Body of pancreas (tissue), 4 donors: ENCODE measurements at regions not wholly inside any gene's neighbourhood (a gene's known extent, or its start where the extent isn't known, plus 50 kb on each side); places are given as distances from the start of the nearest gene placed in this dataset.

ENCODE experiments used
- ATAC-seq: fragments of 150-250 bp; one replicate; pipeline ENCODE4 v1.9.1; 2016
- DNase-seq, 4 donors: peaks; one replicate each; pipeline ENCODE4 v3.0.0-alpha.2; 2019
- H3K27ac ChIP-seq, 4 donors: fragments of 200-600 bp; sonication (generic); 1 replicate in 3 of 4; 2 replicates in 1 of 4; pipeline versions ENCODE4 v1.5.1 to v1.6.1; 2016 to 2019; ENCODE audit warnings: mild to moderate bottlenecking in 1 of 4, mixed read lengths in 1 of 4, moderate library complexity in 1 of 4
- H3K27me3 ChIP-seq, 2 donors: fragments of 200-600 bp; sonication (generic); one replicate each; pipeline ENCODE4 v1.6.0; 2016; ENCODE audit warnings: mild to moderate bottlenecking in 1 of 2
- H3K36me3 ChIP-seq, 2 donors: fragments of 200-600 bp; sonication (generic); replicated peaks in 1 of 2; 2 replicates each; pipeline ENCODE4 v1.5.1; 2016; ENCODE audit warnings: low read depth in 2 of 2; ENCODE audit not compliant: insufficient read depth in 1 of 2
- H3K4me1 ChIP-seq: fragments of 200-600 bp; sonication (generic); one replicate; pipeline ENCODE4 v1.6.0; 2016
- H3K4me3 ChIP-seq, 2 donors: fragments of 200-600 bp; sonication (generic); 1 replicate in 1 of 2; 2 replicates in 1 of 2; pipeline ENCODE4 v1.5.1; 2016 to 2019
- H3K9me3 ChIP-seq, 3 donors: fragments of 200-600 bp; sonication (generic); 1 replicate in 2 of 3; 2 replicates in 1 of 3; pipeline ENCODE4 v1.5.1; 2016
- POLR2A ChIP-seq, 3 donors: fragments of 450-650 bp; IDR thresholded peaks; one replicate each; pipeline ENCODE4 v1.6.1; 2016; ENCODE audit warnings: antibody characterized with exemption in 3 of 3, mild to moderate bottlenecking in 2 of 3
- WGBS, 2 donors: methylation state at CpG; one replicate each; pipeline ENCODE4 v1.1.5; 2017; 5-methylcytosine and 5-hydroxymethylcytosine counted together
- intact Hi-C: fragments of 100-400 bp; cut with DNase I; formaldehyde crosslinking; loops from one replicate; pipeline ENCODE4 v1.15.1; 2023
- TF ChIP-seq, protein P1 (sequence below), 7 experiments: fragments of 450-650 bp in 4 of 7; fragments of 200-600 bp in 3 of 7; sonication (generic) in 3 of 7; IDR thresholded peaks; one replicate each; pipeline ENCODE4 v1.5.1; 2016 to 2019; ENCODE audit warnings: antibody characterized with exemption in 7 of 7

- no peaks in the 10 kb centered on the region for H3K27me3 ChIP-seq
- peaks cover 6% of the 10 kb centered on the region for H3K4me1 ChIP-seq
- no peaks in the 10 kb centered on the region for H3K36me3 ChIP-seq
- 65 to 68% methylated on average over 8 of the region's 8 CpGs for WGBS, 2 donors
- no peak for ATAC-seq
- no peak for DNase-seq
- no peak overlapping the region for H3K4me3 ChIP-seq
- no peak overlapping the region for H3K27ac ChIP-seq
- no peak for TF ChIP-seq POLR2A (IDR thresholded peaks at IDR 0.05)
- TF ChIP-seq, protein P1, sequence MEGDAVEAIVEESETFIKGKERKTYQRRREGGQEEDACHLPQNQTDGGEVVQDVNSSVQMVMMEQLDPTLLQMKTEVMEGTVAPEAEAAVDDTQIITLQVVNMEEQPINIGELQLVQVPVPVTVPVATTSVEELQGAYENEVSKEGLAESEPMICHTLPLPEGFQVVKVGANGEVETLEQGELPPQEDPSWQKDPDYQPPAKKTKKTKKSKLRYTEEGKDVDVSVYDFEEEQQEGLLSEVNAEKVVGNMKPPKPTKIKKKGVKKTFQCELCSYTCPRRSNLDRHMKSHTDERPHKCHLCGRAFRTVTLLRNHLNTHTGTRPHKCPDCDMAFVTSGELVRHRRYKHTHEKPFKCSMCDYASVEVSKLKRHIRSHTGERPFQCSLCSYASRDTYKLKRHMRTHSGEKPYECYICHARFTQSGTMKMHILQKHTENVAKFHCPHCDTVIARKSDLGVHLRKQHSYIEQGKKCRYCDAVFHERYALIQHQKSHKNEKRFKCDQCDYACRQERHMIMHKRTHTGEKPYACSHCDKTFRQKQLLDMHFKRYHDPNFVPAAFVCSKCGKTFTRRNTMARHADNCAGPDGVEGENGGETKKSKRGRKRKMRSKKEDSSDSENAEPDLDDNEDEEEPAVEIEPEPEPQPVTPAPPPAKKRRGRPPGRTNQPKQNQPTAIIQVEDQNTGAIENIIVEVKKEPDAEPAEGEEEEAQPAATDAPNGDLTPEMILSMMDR (IDR thresholded peaks at IDR 0.05), result no peak
- intact Hi-C loops, result loop anchor here (5.0 kb wide), 1 partner anchor 926 kb away; no protein-coding TSS in a partner anchor
- no peaks in the 10 kb centered on the region for H3K9me3 ChIP-seq
These were observed 94.4 kb upstream of the BACE2 start for GRCh38 chr21:41073558-41073957.

GRCh38 chr21:41074396-41075184, 93.4 kb upstream of the BACE2 start:
- H3K9me3 ChIP-seq, result no peaks in the 10 kb centered on the region
- intact Hi-C loops, result loop anchor here (5.0 kb wide), 1 partner anchor 927 kb away; no protein-coding TSS in a partner anchor

DNA sequence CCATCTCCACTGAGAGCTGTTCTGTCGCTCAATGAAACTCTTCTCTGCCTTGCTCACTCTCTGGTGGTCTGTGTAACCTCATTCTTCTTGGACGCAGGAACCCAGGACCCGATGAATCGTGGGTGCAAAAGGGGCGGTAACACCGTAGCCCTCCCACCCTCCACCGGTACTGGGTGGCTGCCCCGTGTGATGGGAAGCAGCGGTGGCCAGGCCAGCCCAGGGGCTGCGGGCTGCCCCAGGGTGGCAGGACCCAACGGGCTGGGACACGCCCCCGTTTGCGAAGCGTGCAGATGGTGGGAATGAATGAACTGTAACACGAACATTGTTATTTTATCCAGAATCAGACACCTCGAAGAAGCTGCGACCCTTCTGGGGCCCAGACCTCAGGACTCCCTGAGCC, 92.3 kb upstream of the BACE2 start:
- WGBS, 2 donors, result 84 to 90% methylated on average over 17 to 18 of the region's 18 CpGs
- Histone ChIP-seq H3K9me3 (no peaks in the 10 kb centered on the region), H3K27ac (no peak overlapping the region), H3K4me3 (no peak overlapping the region), H3K4me1 (no peaks in the 10 kb centered on the region), H3K27me3 (no peaks in the 10 kb centered on the region), H3K36me3 (no peaks in the 10 kb centered on the region)
- ATAC-seq, result no peak
- DNase-seq, result no peak
- intact Hi-C loops, result no loop called here
- TF ChIP-seq, protein P1 (IDR thresholded peaks at IDR 0.05), result no peak
- TF ChIP-seq POLR2A (IDR thresholded peaks at IDR 0.05), result no peak

More at GRCh38 chr21:41074396-41075184, 93.4 kb upstream of the BACE2 start:
- DNase-seq, result no peak
- Histone ChIP-seq H3K4me1 (no peaks in the 10 kb centered on the region), H3K27me3 (no peaks in the 10 kb centered on the region), H3K4me3 (no peak overlapping the region), H3K27ac (no peak overlapping the region), H3K36me3 (no peaks in the 10 kb centered on the region)
- TF ChIP-seq POLR2A (IDR thresholded peaks at IDR 0.05), result no peak
- TF ChIP-seq, protein P1 (IDR thresholded peaks at IDR 0.05), result no peak
- WGBS, 2 donors, result 79 to 80% methylated on average over 11 of the region's 11 CpGs
- no peak for ATAC-seq

- no peaks in the 10 kb centered on the region for H3K36me3 ChIP-seq
- H3K27me3 ChIP-seq, result no peaks in the 10 kb centered on the region
- H3K4me1 ChIP-seq, result no peaks in the 10 kb centered on the region
- WGBS, 2 donors, result 84 to 100% methylated on average over 5 to 16 of the region's 16 CpGs
- DNase-seq (no peak), ATAC-seq (no peak)
- intact Hi-C loops, result no loop called here
- H3K4me3 ChIP-seq, result no peak overlapping the region
- TF ChIP-seq, protein P1 (IDR thresholded peaks at IDR 0.05), result no peak
- no peak for TF ChIP-seq POLR2A (IDR thresholded peaks at IDR 0.05)
- H3K27ac ChIP-seq, result no peak overlapping the region
- no peaks in the 10 kb centered on the region for H3K9me3 ChIP-seq
These were observed 91.9 kb upstream of the BACE2 start for GRCh38 chr21:41076064-41076463.

DNA sequence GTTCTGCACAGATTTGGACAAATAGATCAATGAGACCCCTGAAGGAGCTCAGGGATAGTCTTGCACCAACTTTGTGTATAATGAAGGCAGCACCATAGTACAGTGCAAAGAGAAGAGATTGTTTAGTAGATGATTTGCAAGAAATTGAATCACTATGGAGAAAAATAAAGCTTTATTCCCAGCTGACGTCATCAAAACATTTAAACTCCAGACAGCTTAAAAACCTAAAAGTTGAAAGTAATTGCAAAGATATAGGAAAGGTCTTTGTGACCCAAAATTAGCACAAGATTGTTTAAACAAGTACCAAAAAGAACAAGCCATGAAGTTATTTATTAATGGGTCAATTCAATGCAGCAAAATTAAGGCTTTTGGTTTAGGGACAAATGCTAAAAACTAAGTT, 88.8 kb upstream of the BACE2 start:
- H3K9me3 ChIP-seq, result no peaks in the 10 kb centered on the region
- H3K27me3 ChIP-seq, result no peaks in the 10 kb centered on the region
- TF ChIP-seq, protein P1 (IDR thresholded peaks at IDR 0.05), result no peak
- TF ChIP-seq POLR2A (IDR thresholded peaks at IDR 0.05), result no peak
- H3K4me3 ChIP-seq, result no peak overlapping the region
- no peaks in the 10 kb centered on the region for H3K36me3 ChIP-seq
- DNase-seq (no peak), ATAC-seq (no peak)
- WGBS, 2 donors, result 26 to 52% methylated on average over 1 of the region's 1 CpG
- intact Hi-C loops, result no loop called here
- no peak overlapping the region for H3K27ac ChIP-seq
- H3K4me1 ChIP-seq, result no peaks in the 10 kb centered on the region
